ENCODE measurements at regions not wholly inside any gene's neighbourhood (a gene's known extent, or its start where the extent isn't known, plus 50 kb on each side); places are given as distances from the start of the nearest gene placed in this dataset.

- ChIA-PET CTCF (no interaction called here), POLR2A (ENCODE audit: unreplicated experiment) (no interaction called here)
- DNase-seq (no peak), ATAC-seq (ENCODE audit: low read depth) (no peak)
- Histone ChIP-seq H3K79me1 (ENCODE audit: low read depth in 1 of 2, low read length in 2 of 2) (no peaks in the 10 kb centered on the region), H3K4me2 (ENCODE audit: low read depth, low read length) (no peak overlapping the region), H2AK5ac (ENCODE audit: low read depth, low read length) (no peak overlapping the region), H3K18ac (ENCODE audit: low read depth, low read length) (no peak overlapping the region), H3K27ac (ENCODE audit: insufficient read depth, low read length) (no peak overlapping the region), H3K9me1 (ENCODE audit: insufficient read depth, low read length) (no peaks in the 10 kb centered on the region), H2BK20ac (ENCODE audit: low read depth, low read length) (no peak overlapping the region), H3K23ac (ENCODE audit: low read depth, low read length) (no peak overlapping the region), H2BK120ac (ENCODE audit: low read depth, low read length) (no peak overlapping the region), H3K9me3 (ENCODE audit: control insufficient read depth, insufficient read depth, low read length) (peaks cover 3% of the 10 kb centered on the region), H4K20me1 (ENCODE audit: insufficient read depth, low read length) (no peaks in the 10 kb centered on the region), H3K14ac (replicated peaks; ENCODE audit: low read depth, low read length) (no peak overlapping the region), H3K4ac (ENCODE audit: low read depth, low read length) (no peak overlapping the region), H3K56ac (ENCODE audit: extremely low read depth, insufficient read depth, low read length) (no peak overlapping the region), H2AFZ (replicated peaks; ENCODE audit: low read length, poor library complexity) (no peak overlapping the region), H3K9ac (ENCODE audit: low read depth, low read length) (no peak overlapping the region), H3K4me1 (ENCODE audit: control insufficient read depth, insufficient read depth, low read length) (no peaks in the 10 kb centered on the region), H4K5ac (ENCODE audit: low read depth, low read length) (no peak overlapping the region), H4K8ac (ENCODE audit: low read depth in 2 of 2, low read length in 2 of 2) (no peak overlapping the region), H2BK5ac (ENCODE audit: low read depth, low read length, poor library complexity, severe bottlenecking) (no peak overlapping the region), H3K36me3 (ENCODE audit: control insufficient read depth, insufficient read depth, low read length) (no peaks in the 10 kb centered on the region), H4K91ac (ENCODE audit: insufficient read depth, low read depth, low read length) (no peak overlapping the region), H2BK15ac (ENCODE audit: low read depth, low read length) (no peak overlapping the region), H3K27me3 (ENCODE audit: control insufficient read depth, insufficient read depth, low read length) (peaks cover 4% of the 10 kb centered on the region), H2AK9ac (replicated peaks; ENCODE audit: low read depth, low read length, poor library complexity) (no peak overlapping the region), H3K4me3 (ENCODE audit: insufficient read depth, low read depth, low read length) (no peak overlapping the region)
- no peak for TF ChIP-seq SMC3 (IDR thresholded peaks at IDR 0.05; ENCODE audit: low read depth, low read length)
- TF ChIP-seq RCOR1 (IDR thresholded peaks at IDR 0.05; ENCODE audit: insufficient replicate concordance, low read length) = no peak
- TF ChIP-seq RAD21 (IDR thresholded peaks at IDR 0.05; ENCODE audit: low read length) = no peak
- no peak for TF ChIP-seq RFX5 (IDR thresholded peaks at IDR 0.05; ENCODE audit: low read depth, low read length)
- no peak for TF ChIP-seq FOS (IDR thresholded peaks at IDR 0.05; ENCODE audit: low read depth, low read length)
- TF ChIP-seq BHLHE40 (IDR thresholded peaks at IDR 0.05; ENCODE audit: low read depth, low read length) = no peak
- no peak for TF ChIP-seq CEBPB (IDR thresholded peaks at IDR 0.05; ENCODE audit: low read depth, low read length)
- no peak for TF ChIP-seq MAFK (IDR thresholded peaks at IDR 0.05; ENCODE audit: low read depth, low read length)
- TF ChIP-seq MXI1 (IDR thresholded peaks at IDR 0.05; ENCODE audit: borderline replicate concordance, low read depth, low read length) = no peak
- no peak for TF ChIP-seq CTCF (conservative IDR thresholded peaks at IDR 0.05; ENCODE audit: low read depth, low read length)
- no peak for TF ChIP-seq CHD1 (IDR thresholded peaks at IDR 0.05; ENCODE audit: low read depth, low read length)
- TF ChIP-seq POLR2A (IDR thresholded peaks at IDR 0.05; ENCODE audit: low read depth, low read length) = no peak
- TF ChIP-seq, protein P1, sequence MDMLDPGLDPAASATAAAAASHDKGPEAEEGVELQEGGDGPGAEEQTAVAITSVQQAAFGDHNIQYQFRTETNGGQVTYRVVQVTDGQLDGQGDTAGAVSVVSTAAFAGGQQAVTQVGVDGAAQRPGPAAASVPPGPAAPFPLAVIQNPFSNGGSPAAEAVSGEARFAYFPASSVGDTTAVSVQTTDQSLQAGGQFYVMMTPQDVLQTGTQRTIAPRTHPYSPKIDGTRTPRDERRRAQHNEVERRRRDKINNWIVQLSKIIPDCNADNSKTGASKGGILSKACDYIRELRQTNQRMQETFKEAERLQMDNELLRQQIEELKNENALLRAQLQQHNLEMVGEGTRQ (IDR thresholded peaks at IDR 0.05; ENCODE audit: low read depth, low read length) = no peak
- TF ChIP-seq, protein P2, sequence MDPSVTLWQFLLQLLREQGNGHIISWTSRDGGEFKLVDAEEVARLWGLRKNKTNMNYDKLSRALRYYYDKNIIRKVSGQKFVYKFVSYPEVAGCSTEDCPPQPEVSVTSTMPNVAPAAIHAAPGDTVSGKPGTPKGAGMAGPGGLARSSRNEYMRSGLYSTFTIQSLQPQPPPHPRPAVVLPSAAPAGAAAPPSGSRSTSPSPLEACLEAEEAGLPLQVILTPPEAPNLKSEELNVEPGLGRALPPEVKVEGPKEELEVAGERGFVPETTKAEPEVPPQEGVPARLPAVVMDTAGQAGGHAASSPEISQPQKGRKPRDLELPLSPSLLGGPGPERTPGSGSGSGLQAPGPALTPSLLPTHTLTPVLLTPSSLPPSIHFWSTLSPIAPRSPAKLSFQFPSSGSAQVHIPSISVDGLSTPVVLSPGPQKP (IDR thresholded peaks at IDR 0.05; ENCODE audit: borderline replicate concordance, low read depth, low read length) = no peak
- TF ChIP-seq NFE2L2 (IDR thresholded peaks at IDR 0.05; ENCODE audit: low read depth, low read length) = no peak
- TF ChIP-seq MAZ (IDR thresholded peaks at IDR 0.05; ENCODE audit: borderline replicate concordance, low read depth, low read length) = no peak
- no CpG with 5 or more reads among the region's 5 CpGs for WGBS, 2 experiments (ENCODE audit: extremely low coverage in 2 of 2, insufficient read length in 1 of 2)
- intact Hi-C loops (cut with micrococcal nuclease) = no loop called here
- dilution Hi-C loops (cut with HindIII; ENCODE audit: low sequenced_read_pairs, unreplicated experiment) = no loop called here
- in situ Hi-C loops (cut with MboI; ENCODE audit: low sequenced_read_pairs) = no loop called here
- no TSS peak for BruUV-seq (replicated peaks)
Measured at GRCh38 chr13:100853434-100853833, 178.8 kb upstream of the TMTC4 start.
